Activated CD8-positive, alpha-beta T cell treated with anti-CD3 and anti-CD28 coated beads for 36 hours (primary cell): ENCODE measurements at regions not wholly inside any gene's neighbourhood (a gene's known extent, or its start where the extent isn't known, plus 50 kb on each side); places are given as distances from the start of the nearest gene placed in this dataset.
"Not testable (repeated sequence)": the region's sequence is repeated elsewhere in the genome, so short reads cannot be mapped to it uniquely, and the experiment has no call there.

Experiments used
- ATAC-seq: fragments of 200-7000 bp; cut with Tn5 transposase; one replicate; pipeline ENCODE4 v1.10.0; 2021; ENCODE audit warnings: mild to moderate bottlenecking, moderate library complexity
- CTCF ChIA-PET: fragments of 350-600 bp; sonication (Branson Sonifier 250); formaldehyde crosslinking; loops from one replicate; lab custom pipeline; 2021; ENCODE audit warnings: antibody characterized with exemption; lab: Charles Lee
- POLR2A ChIA-PET: fragments of 350-600 bp; sonication (Branson Sonifier 250); formaldehyde crosslinking; loops from one replicate; lab custom pipeline; 2021; ENCODE audit warnings: antibody characterized with exemption; lab: Charles Lee
- DNase-seq: peaks from one replicate; pipeline ENCODE4 v3.0.0-alpha.2; 2020
- H3K27ac Mint-ChIP-seq: one replicate; pipeline ENCODE4 v1.8.0; 2021; ENCODE audit warnings: mild to moderate bottlenecking, mixed read lengths
- H3K27me3 Mint-ChIP-seq: one replicate; pipeline ENCODE4 v1.8.0; 2021; ENCODE audit warnings: mixed read lengths
- H3K36me3 Mint-ChIP-seq: one replicate; pipeline ENCODE4 v1.8.0; 2021; ENCODE audit warnings: low read depth, mixed read lengths
- H3K4me1 Mint-ChIP-seq: one replicate; pipeline ENCODE4 v1.8.0; 2021; ENCODE audit warnings: low read depth, mixed read lengths
- H3K4me3 Mint-ChIP-seq: one replicate; pipeline ENCODE4 v1.8.0; 2021; ENCODE audit warnings: mild to moderate bottlenecking, moderate library complexity, mixed read lengths
- H3K9me3 Mint-ChIP-seq: one replicate; pipeline ENCODE4 v1.8.0; 2021; ENCODE audit warnings: mixed read lengths
- CTCF ChIP-seq: fragments of 200-600 bp; IDR thresholded peaks from one replicate; pipeline ENCODE4 v1.8.0; 2022; ENCODE audit warnings: antibody characterized with exemption, mild to moderate bottlenecking
- intact Hi-C: fragments of 100-400 bp; cut with micrococcal nuclease; formaldehyde crosslinking; loops from one replicate; pipeline ENCODE4 v1.10.0; 2022

GRCh38 chr13:33353210-33353609 lies 67.7 kb upstream of the STARD13 start:
- intact Hi-C loops, result no loop called here

GRCh38 chr13:33353646-33354045 lies 68.1 kb upstream of the STARD13 start:
- no peak for ATAC-seq
- ChIA-PET POLR2A (no interaction called here), CTCF (no interaction called here)
- H3K9me3 Mint-ChIP-seq, result no peaks in the 10 kb centered on the region
- H3K4me3 Mint-ChIP-seq, result no peak overlapping the region
- intact Hi-C loops, result no loop called here
- DNase-seq, result no peak
- peaks cover 50% of the 10 kb centered on the region for H3K27me3 Mint-ChIP-seq
- H3K4me1 Mint-ChIP-seq, result peaks cover 2% of the 10 kb centered on the region
- no peak overlapping the region for H3K27ac Mint-ChIP-seq
- no peak for TF ChIP-seq CTCF
- H3K36me3 Mint-ChIP-seq, result no peaks in the 10 kb centered on the region

More at GRCh38 chr13:33353210-33353609, 67.7 kb upstream of the STARD13 start:
- Mint-ChIP-seq H3K4me3 (no peak overlapping the region), H3K9me3 (no peaks in the 10 kb centered on the region), H3K4me1 (peaks cover 2% of the 10 kb centered on the region), H3K27me3 (peaks cover 52% of the 10 kb centered on the region), H3K27ac (no peak overlapping the region), H3K36me3 (no peaks in the 10 kb centered on the region)
- no peak for TF ChIP-seq CTCF
- ChIA-PET CTCF (no interaction called here), POLR2A (no interaction called here)
- DNase-seq, result no peak
- no peak for ATAC-seq

GRCh38 chr13:33355201-33355895 lies 69.8 kb upstream of the STARD13 start:
- Mint-ChIP-seq H3K9me3 (no peaks in the 10 kb centered on the region), H3K36me3 (no peaks in the 10 kb centered on the region), H3K4me1 (peaks cover 2% of the 10 kb centered on the region), H3K4me3 (no peak overlapping the region), H3K27ac (no peak overlapping the region), H3K27me3 (peaks cover 39% of the 10 kb centered on the region)
- DNase-seq (no peak), ATAC-seq (no peak)
- CTCF ChIA-PET, result no interaction called here
- TF ChIP-seq CTCF, result no peak
- intact Hi-C loops, result no loop called here
- POLR2A ChIA-PET, result interaction anchor here (1.6 kb wide), 1 partner anchor 11 kb away, joined by 4 read pairs; no protein-coding TSS in a partner anchor

- H3K9me3 Mint-ChIP-seq, H3K27ac Mint-ChIP-seq, DNase-seq, H3K4me1 Mint-ChIP-seq, ATAC-seq, H3K4me3 Mint-ChIP-seq, CTCF ChIA-PET, POLR2A ChIA-PET, H3K36me3 Mint-ChIP-seq, intact Hi-C loops: not testable (repeated sequence)
- peaks cover 21% of the 10 kb centered on the region for H3K27me3 Mint-ChIP-seq
These were observed 72.5 kb upstream of the STARD13 start for GRCh38 chr13:33358076-33358475.

GRCh38 chr13:33362986-33363727 lies 77.6 kb upstream of the STARD13 start:
- no peak for ATAC-seq
- Mint-ChIP-seq H3K36me3 (no peaks in the 10 kb centered on the region), H3K27me3 (peaks cover 2% of the 10 kb centered on the region), H3K4me3 (no peak overlapping the region), H3K27ac (no peak overlapping the region), H3K4me1 (peaks cover 9% of the 10 kb centered on the region), H3K9me3 (no peaks in the 10 kb centered on the region)
- DNase-seq, result no peak
- no peak for TF ChIP-seq CTCF
- CTCF ChIA-PET, result no interaction called here
- intact Hi-C loops, result no loop called here
- POLR2A ChIA-PET, result no interaction called here
